ENCODE measurements at regions not wholly inside any gene's neighbourhood (a gene's known extent, or its start where the extent isn't known, plus 50 kb on each side); places are given as distances from the start of the nearest gene placed in this dataset.

DNA sequence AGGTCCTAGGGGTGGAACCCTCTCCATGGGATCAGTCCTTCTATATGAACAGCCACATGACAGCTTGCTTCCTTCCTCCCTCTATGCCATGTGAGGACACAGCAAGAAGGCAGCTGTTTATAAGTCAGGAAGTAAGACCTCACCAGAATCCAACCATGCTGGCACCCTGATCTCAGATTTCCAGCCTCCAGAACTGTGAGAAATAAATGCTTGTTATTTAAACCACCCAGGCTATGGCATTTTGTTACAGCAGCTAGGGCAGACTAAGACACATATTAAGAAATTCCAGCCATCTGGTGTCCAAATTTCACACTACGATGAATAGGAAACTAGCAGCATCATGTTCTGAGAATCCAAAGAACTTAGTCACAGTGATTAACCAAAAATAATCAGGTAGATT is 140.1 kb downstream of the ZFAND4 start:
- TF ChIP-seq, protein P1, sequence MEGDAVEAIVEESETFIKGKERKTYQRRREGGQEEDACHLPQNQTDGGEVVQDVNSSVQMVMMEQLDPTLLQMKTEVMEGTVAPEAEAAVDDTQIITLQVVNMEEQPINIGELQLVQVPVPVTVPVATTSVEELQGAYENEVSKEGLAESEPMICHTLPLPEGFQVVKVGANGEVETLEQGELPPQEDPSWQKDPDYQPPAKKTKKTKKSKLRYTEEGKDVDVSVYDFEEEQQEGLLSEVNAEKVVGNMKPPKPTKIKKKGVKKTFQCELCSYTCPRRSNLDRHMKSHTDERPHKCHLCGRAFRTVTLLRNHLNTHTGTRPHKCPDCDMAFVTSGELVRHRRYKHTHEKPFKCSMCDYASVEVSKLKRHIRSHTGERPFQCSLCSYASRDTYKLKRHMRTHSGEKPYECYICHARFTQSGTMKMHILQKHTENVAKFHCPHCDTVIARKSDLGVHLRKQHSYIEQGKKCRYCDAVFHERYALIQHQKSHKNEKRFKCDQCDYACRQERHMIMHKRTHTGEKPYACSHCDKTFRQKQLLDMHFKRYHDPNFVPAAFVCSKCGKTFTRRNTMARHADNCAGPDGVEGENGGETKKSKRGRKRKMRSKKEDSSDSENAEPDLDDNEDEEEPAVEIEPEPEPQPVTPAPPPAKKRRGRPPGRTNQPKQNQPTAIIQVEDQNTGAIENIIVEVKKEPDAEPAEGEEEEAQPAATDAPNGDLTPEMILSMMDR (IDR thresholded peaks at IDR 0.05 in 8 of 11, conservative IDR thresholded peaks at IDR 0.05 in 3 of 11) = no peak
- no peak for TF ChIP-seq POLR2A (IDR thresholded peaks at IDR 0.05)

Data from spleen (tissue), 7 donors.